IMR-90 (cell line): ENCODE measurements at regions not wholly inside any gene's neighbourhood (a gene's known extent, or its start where the extent isn't known, plus 50 kb on each side); places are given as distances from the start of the nearest gene placed in this dataset.

Source experiments
- ATAC-seq: fragments of 200-7000 bp; cut with Tn5 transposase; 2 replicates; pipeline ENCODE4 v1.9.1; 2020; ENCODE audit warnings: low read depth, mild to moderate bottlenecking, moderate library complexity
- BruUV-seq: library from RNA; stranded (reverse); fragments of 400-500 nt; replicated peaks from 2 replicates; lab custom pipeline; 2021; lab: Mats Ljungman, UMichigan
- CTCF ChIA-PET: fragments of 300-600 bp; formaldehyde crosslinking; extraction: SDS; loops from one replicate; lab custom pipeline; 2021; ENCODE audit warnings: antibody characterized with exemption; lab: Yijun Ruan, JAX
- POLR2A ChIA-PET: fragments of 300-600 bp; sonication (Branson Sonifier 250); formaldehyde crosslinking; loops from one replicate; lab custom pipeline; 2022; ENCODE audit warnings: antibody characterized with exemption; ENCODE audit not compliant: unreplicated experiment; lab: Charles Lee
- DNase-seq: peaks from one replicate; pipeline ENCODE4 v3.0.0; 2013
- H2AFZ ChIP-seq: replicated peaks from 2 replicates; pipeline ENCODE3; 2013; ENCODE audit warnings: low read length, mild to moderate bottlenecking; ENCODE audit not compliant: poor library complexity
- H2AK5ac ChIP-seq: 2 replicates; pipeline ENCODE4 v1.6.1; 2013; ENCODE audit warnings: low read depth, low read length, inconsistent platforms
- H2AK9ac ChIP-seq: replicated peaks from 2 replicates; pipeline ENCODE3; 2013; ENCODE audit warnings: mild to moderate bottlenecking, low read depth, low read length, moderate library complexity; ENCODE audit not compliant: poor library complexity
- H2BK120ac ChIP-seq: 2 replicates; pipeline ENCODE4 v1.6.1; 2013; ENCODE audit warnings: low read depth, low read length, inconsistent platforms
- H2BK15ac ChIP-seq: 3 replicates; pipeline ENCODE4 v1.6.1; 2013; ENCODE audit warnings: low read depth, low read length, inconsistent platforms
- H2BK20ac ChIP-seq: 2 replicates; pipeline ENCODE4 v1.6.1; 2013; ENCODE audit warnings: low read depth, mild to moderate bottlenecking, inconsistent platforms, low read length, moderate library complexity
- H2BK5ac ChIP-seq: 2 replicates; pipeline ENCODE4 v1.6.1; 2013; ENCODE audit warnings: mild to moderate bottlenecking, low read depth, low read length, inconsistent platforms; ENCODE audit not compliant: poor library complexity, severe bottlenecking
- H3K14ac ChIP-seq: replicated peaks from 2 replicates; pipeline ENCODE4 v1.6.1; 2013; ENCODE audit warnings: low read depth, low read length, inconsistent platforms
- H3K18ac ChIP-seq: 2 replicates; pipeline ENCODE4 v1.6.1; 2013; ENCODE audit warnings: low read depth, low read length, control low read depth
- H3K23ac ChIP-seq: 2 replicates; pipeline ENCODE4 v1.6.1; 2013; ENCODE audit warnings: low read depth, low read length, inconsistent platforms
- H3K27ac ChIP-seq: 2 replicates; pipeline ENCODE4 v1.5.1; 2013; ENCODE audit warnings: mild to moderate bottlenecking, control low read depth, low read length; ENCODE audit not compliant: insufficient read depth
- H3K27me3 ChIP-seq: 2 replicates; pipeline ENCODE4 v1.6.1; 2013; ENCODE audit warnings: low read length; ENCODE audit not compliant: control insufficient read depth, insufficient read depth
- H3K36me3 ChIP-seq: 2 replicates; pipeline ENCODE4 v1.6.1; 2013; ENCODE audit warnings: low read length, mixed read lengths; ENCODE audit not compliant: control insufficient read depth, insufficient read depth
- H3K4ac ChIP-seq: 2 replicates; pipeline ENCODE4 v1.6.1; 2013; ENCODE audit warnings: low read depth, low read length, inconsistent platforms
- H3K4me1 ChIP-seq: 2 replicates; pipeline ENCODE4 v1.6.1; 2013; ENCODE audit warnings: low read length, mixed read lengths; ENCODE audit not compliant: control insufficient read depth, insufficient read depth
- H3K4me2 ChIP-seq: 2 replicates; pipeline ENCODE4 v1.6.1; 2013; ENCODE audit warnings: low read depth, mild to moderate bottlenecking, control low read depth, low read length, moderate library complexity
- H3K4me3 ChIP-seq: 2 replicates; pipeline ENCODE4 v1.5.1; 2013; ENCODE audit warnings: low read depth, mild to moderate bottlenecking, control low read depth, low read length, moderate library complexity; ENCODE audit not compliant: insufficient read depth
- H3K56ac ChIP-seq: 2 replicates; pipeline ENCODE4 v1.6.1; 2013; ENCODE audit warnings: low read length, inconsistent platforms; ENCODE audit not compliant: insufficient read depth; ENCODE audit errors: extremely low read depth
- H3K79me1 ChIP-seq, 2 experiments: 2 replicates each; pipeline ENCODE4 v1.6.1; 2013; ENCODE audit warnings: low read length in 2 of 2, inconsistent platforms in 1 of 2, low read depth in 1 of 2
- H3K9ac ChIP-seq: 2 replicates; pipeline ENCODE4 v1.6.1; 2013; ENCODE audit warnings: low read depth, low read length, control low read depth
- H3K9me1 ChIP-seq: 2 replicates; pipeline ENCODE4 v1.6.1; 2013; ENCODE audit warnings: low read length, inconsistent platforms; ENCODE audit not compliant: insufficient read depth
- H3K9me3 ChIP-seq: 2 replicates; pipeline ENCODE4 v1.6.1; 2013; ENCODE audit warnings: low read length; ENCODE audit not compliant: control insufficient read depth, insufficient read depth
- H4K20me1 ChIP-seq: 2 replicates; pipeline ENCODE4 v1.6.1; 2013; ENCODE audit warnings: low read length, inconsistent platforms; ENCODE audit not compliant: insufficient read depth
- H4K5ac ChIP-seq: 2 replicates; pipeline ENCODE4 v1.6.1; 2013; ENCODE audit warnings: mild to moderate bottlenecking, low read depth, low read length, control low read depth
- H4K8ac ChIP-seq, 2 experiments: 2 replicates each; pipeline ENCODE4 v1.6.1; 2013; ENCODE audit warnings: low read depth in 2 of 2, low read length in 2 of 2, control low read depth in 1 of 2, inconsistent platforms in 1 of 2
- H4K91ac ChIP-seq: 2 replicates; pipeline ENCODE4 v1.6.1; 2013; ENCODE audit warnings: low read depth, low read length, inconsistent platforms; ENCODE audit not compliant: insufficient read depth
- BHLHE40 ChIP-seq: fragments of 150-350 bp; IDR thresholded peaks from 2 replicates; pipeline ENCODE4 v1.6.1; 2016; ENCODE audit warnings: mild to moderate bottlenecking, low read depth, low read length
- CEBPB ChIP-seq: IDR thresholded peaks from 2 replicates; pipeline ENCODE4 v1.6.1; 2012; ENCODE audit warnings: low read depth, low read length, improper control_type of control experiment
- CHD1 ChIP-seq: IDR thresholded peaks from 2 replicates; pipeline ENCODE4 v1.6.1; 2012; ENCODE audit warnings: low read depth, low read length, improper control_type of control experiment
- CTCF ChIP-seq: conservative IDR thresholded peaks from 2 replicates; pipeline ENCODE4 v1.5.1; 2012; ENCODE audit warnings: mild to moderate bottlenecking, low read depth, low read length, improper control_type of control experiment
- ELK1 ChIP-seq: fragments of 150-350 bp; IDR thresholded peaks from 2 replicates; pipeline ENCODE4 v1.6.1; 2016; ENCODE audit warnings: low read depth, mild to moderate bottlenecking, low read length, moderate library complexity, borderline replicate concordance
- FOS ChIP-seq: fragments of 150-350 bp; IDR thresholded peaks from 2 replicates; pipeline ENCODE4 v1.6.1; 2016; ENCODE audit warnings: low read depth, low read length
- MAFK ChIP-seq: IDR thresholded peaks from 2 replicates; pipeline ENCODE4 v1.6.1; 2012; ENCODE audit warnings: low read depth, low read length, improper control_type of control experiment
- MAZ ChIP-seq: IDR thresholded peaks from 2 replicates; pipeline ENCODE4 v1.6.1; 2012; ENCODE audit warnings: low read depth, mild to moderate bottlenecking, low read length, improper control_type of control experiment, moderate library complexity, borderline replicate concordance
- MXI1 ChIP-seq: IDR thresholded peaks from 2 replicates; pipeline ENCODE4 v1.6.1; 2012; ENCODE audit warnings: low read depth, mild to moderate bottlenecking, low read length, moderate library complexity, borderline replicate concordance
- NFE2L2 ChIP-seq: fragments of 150-350 bp; IDR thresholded peaks from 2 replicates; pipeline ENCODE4 v1.6.1; 2016; ENCODE audit warnings: low read depth, mild to moderate bottlenecking, low read length
- POLR2A ChIP-seq: IDR thresholded peaks from 2 replicates; pipeline ENCODE4 v1.6.1; 2012; ENCODE audit warnings: mild to moderate bottlenecking, low read depth, low read length
- RAD21 ChIP-seq: IDR thresholded peaks from 2 replicates; pipeline ENCODE4 v1.6.1; 2012; ENCODE audit warnings: low read length, improper control_type of control experiment
- RCOR1 ChIP-seq: IDR thresholded peaks from 2 replicates; pipeline ENCODE4 v1.6.1; 2012; ENCODE audit warnings: mild to moderate bottlenecking, low read length, improper control_type of control experiment; ENCODE audit not compliant: insufficient replicate concordance
- RFX5 ChIP-seq: IDR thresholded peaks from 2 replicates; pipeline ENCODE4 v1.8.0; 2012; ENCODE audit warnings: low read depth, mild to moderate bottlenecking, low read length, moderate library complexity
- SMC3 ChIP-seq: fragments of 150-350 bp; IDR thresholded peaks from 2 replicates; pipeline ENCODE4 v1.6.1; 2016; ENCODE audit warnings: low read depth, mild to moderate bottlenecking, antibody characterized with exemption, low read length, moderate library complexity
- USF2 ChIP-seq: fragments of 150-350 bp; IDR thresholded peaks from 2 replicates; pipeline ENCODE4 v1.6.1; 2017; ENCODE audit warnings: mild to moderate bottlenecking, antibody characterized with exemption, low read length, low read depth
- WGBS, 2 experiments: methylation state at CpG; one replicate each; pipeline versions ENCODE4 v1.1.5 to v1.1.7; 2013; ENCODE audit warnings: missing lambda C conversion rate in 2 of 2; ENCODE audit not compliant: insufficient read length in 1 of 2; ENCODE audit errors: extremely low coverage in 2 of 2; 5-methylcytosine and 5-hydroxymethylcytosine counted together
- dilution Hi-C: fragments of 300-500 bp; cut with HindIII; formaldehyde crosslinking; loops from one replicate; pipeline ENCODE4 v1.14.3; 2018; ENCODE audit warnings: low sequenced_read_pairs; ENCODE audit not compliant: unreplicated experiment
- in situ Hi-C: fragments of 300-500 bp; cut with MboI; formaldehyde crosslinking; loops from 3 replicates; pipeline ENCODE4 v1.14.3; 2019; ENCODE audit warnings: low sequenced_read_pairs, inconsistent platforms, mixed read lengths
- intact Hi-C: fragments of 100-400 bp; cut with micrococcal nuclease; formaldehyde crosslinking; loops from 2 replicates; pipeline ENCODE4 v1.10.0; 2022

- in situ Hi-C loops (no loop called here), dilution Hi-C loops (no loop called here), intact Hi-C loops (no loop called here)
- Histone ChIP-seq H2AK9ac (no peak overlapping the region), H3K79me1 (no peaks in the 10 kb centered on the region), H3K27ac (no peak overlapping the region), H3K4me3 (no peak overlapping the region), H2AK5ac (no peak overlapping the region), H3K27me3 (no peaks in the 10 kb centered on the region), H2BK15ac (no peak overlapping the region), H2BK5ac (no peak overlapping the region), H3K4ac (no peak overlapping the region), H3K9me3 (peaks cover 6% of the 10 kb centered on the region; the same call in 1 of the 2 replicates), H3K23ac (no peak overlapping the region), H3K18ac (no peak overlapping the region), H3K4me1 (no peaks in the 10 kb centered on the region), H4K8ac (no peak overlapping the region), H2BK20ac (no peak overlapping the region), H4K20me1 (no peaks in the 10 kb centered on the region), H2AFZ (no peak overlapping the region), H2BK120ac (no peak overlapping the region), H3K14ac (no peak overlapping the region), H3K9me1 (no peaks in the 10 kb centered on the region), H4K91ac (no peak overlapping the region), H4K5ac (no peak overlapping the region), H3K56ac (no peak overlapping the region), H3K9ac (no peak overlapping the region), H3K4me2 (no peak overlapping the region), H3K36me3 (no peaks in the 10 kb centered on the region)
- no peak for DNase-seq
- WGBS, 2 experiments, result no CpG with 5 or more reads among the region's 6 CpGs
- no peak for ATAC-seq
- no TSS peak for BruUV-seq
- ChIA-PET POLR2A (no interaction called here), CTCF (no interaction called here)
- TF ChIP-seq NFE2L2, result no peak
- TF ChIP-seq USF2, result no peak
- no peak for TF ChIP-seq MXI1
- no peak for TF ChIP-seq CEBPB
- TF ChIP-seq SMC3, result no peak
- no peak for TF ChIP-seq RAD21
- no peak for TF ChIP-seq RCOR1
- no peak for TF ChIP-seq CHD1
- TF ChIP-seq FOS, result no peak
- TF ChIP-seq CTCF, result no peak
- no peak for TF ChIP-seq BHLHE40
- TF ChIP-seq POLR2A, result no peak
- no peak for TF ChIP-seq ELK1
- no peak for TF ChIP-seq MAZ
- no peak for TF ChIP-seq RFX5
- TF ChIP-seq MAFK, result no peak
These were observed 444.1 kb upstream of the LRATD1 start for GRCh38 chr2:14188446-14188845.
